ENCODE measurements at regions not wholly inside any gene's neighbourhood (a gene's known extent, or its start where the extent isn't known, plus 50 kb on each side); places are given as distances from the start of the nearest gene placed in this dataset.

DNA sequence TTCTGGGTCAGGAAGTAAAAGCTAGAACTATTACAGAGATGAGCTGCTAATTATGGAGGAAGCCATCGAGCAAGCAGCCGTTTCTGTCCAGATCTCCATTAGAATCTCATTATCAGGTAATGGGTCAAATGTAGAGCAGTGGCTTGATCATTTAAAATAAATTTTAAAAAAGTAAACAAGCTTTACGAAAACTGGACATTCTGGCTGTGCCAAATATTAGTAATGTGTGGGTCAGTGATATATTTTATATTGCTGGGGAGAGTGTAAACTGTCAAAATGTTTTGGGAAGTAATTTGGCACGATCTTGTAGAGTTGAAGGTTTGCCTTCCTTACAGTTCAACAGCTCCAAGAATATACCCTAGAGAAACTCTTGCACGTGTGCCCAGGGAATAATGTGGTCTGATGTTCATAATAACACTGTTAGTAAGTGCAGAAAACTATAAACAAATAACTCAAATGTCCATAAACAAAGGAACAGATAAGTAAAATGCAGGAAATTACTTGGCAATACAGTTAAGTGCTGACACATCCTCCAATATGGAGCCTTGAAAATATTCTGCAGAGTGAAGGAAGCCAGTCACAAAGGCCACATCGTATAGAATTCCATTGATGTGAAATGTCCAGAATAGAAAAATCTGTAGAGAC, 127.2 kb upstream of the UBL3 start:
- Histone ChIP-seq H3K9me3 (no peaks in the 10 kb centered on the region), H3K4me3 (no peak overlapping the region), H3K36me3 (no peaks in the 10 kb centered on the region), H3K27ac (peak overlapping the region; percentile 39 to 44), H3K27me3 (no peaks in the 10 kb centered on the region), H3K4me1 (no peaks in the 10 kb centered on the region)
- no peak for TF ChIP-seq POLR2A (IDR thresholded peaks at IDR 0.05)
- TF ChIP-seq, protein P1, sequence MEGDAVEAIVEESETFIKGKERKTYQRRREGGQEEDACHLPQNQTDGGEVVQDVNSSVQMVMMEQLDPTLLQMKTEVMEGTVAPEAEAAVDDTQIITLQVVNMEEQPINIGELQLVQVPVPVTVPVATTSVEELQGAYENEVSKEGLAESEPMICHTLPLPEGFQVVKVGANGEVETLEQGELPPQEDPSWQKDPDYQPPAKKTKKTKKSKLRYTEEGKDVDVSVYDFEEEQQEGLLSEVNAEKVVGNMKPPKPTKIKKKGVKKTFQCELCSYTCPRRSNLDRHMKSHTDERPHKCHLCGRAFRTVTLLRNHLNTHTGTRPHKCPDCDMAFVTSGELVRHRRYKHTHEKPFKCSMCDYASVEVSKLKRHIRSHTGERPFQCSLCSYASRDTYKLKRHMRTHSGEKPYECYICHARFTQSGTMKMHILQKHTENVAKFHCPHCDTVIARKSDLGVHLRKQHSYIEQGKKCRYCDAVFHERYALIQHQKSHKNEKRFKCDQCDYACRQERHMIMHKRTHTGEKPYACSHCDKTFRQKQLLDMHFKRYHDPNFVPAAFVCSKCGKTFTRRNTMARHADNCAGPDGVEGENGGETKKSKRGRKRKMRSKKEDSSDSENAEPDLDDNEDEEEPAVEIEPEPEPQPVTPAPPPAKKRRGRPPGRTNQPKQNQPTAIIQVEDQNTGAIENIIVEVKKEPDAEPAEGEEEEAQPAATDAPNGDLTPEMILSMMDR (IDR thresholded peaks at IDR 0.05), result no peak
- DNase-seq, result no peak
- intact Hi-C loops (cut with DNase I; ENCODE audit: low total_unique reads), result no loop called here

DNA sequence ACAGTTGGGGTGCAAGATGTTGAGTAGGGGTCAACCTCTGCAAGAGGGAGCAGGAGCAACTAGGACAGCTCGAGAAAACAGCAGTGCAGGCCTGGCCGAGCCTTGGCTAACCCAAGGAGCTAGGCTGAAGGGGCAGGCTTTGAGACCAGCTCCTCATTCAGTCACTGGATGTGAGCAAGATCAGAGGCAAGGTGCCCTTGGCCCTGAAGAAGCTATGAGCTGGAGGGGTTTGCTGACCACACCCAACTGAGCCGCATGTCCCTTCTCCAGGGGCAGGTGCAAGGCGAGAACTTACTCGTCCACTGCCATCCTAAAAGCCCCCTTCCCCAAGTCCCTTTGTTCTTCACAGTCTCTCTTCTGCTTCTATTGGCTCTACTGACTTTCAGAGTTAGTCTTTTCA, 126.1 kb upstream of the UBL3 start:
- Histone ChIP-seq H3K4me1 (no peaks in the 10 kb centered on the region), H3K9me3 (no peaks in the 10 kb centered on the region), H3K27me3 (no peaks in the 10 kb centered on the region), H3K36me3 (no peaks in the 10 kb centered on the region), H3K4me3 (no peak overlapping the region), H3K27ac (no peak overlapping the region)
- no peak for TF ChIP-seq POLR2A (IDR thresholded peaks at IDR 0.05)
- TF ChIP-seq, protein P1 (IDR thresholded peaks at IDR 0.05), result no peak
- DNase-seq, result no peak
- intact Hi-C loops (cut with DNase I; ENCODE audit: low total_unique reads), result no loop called here

DNA sequence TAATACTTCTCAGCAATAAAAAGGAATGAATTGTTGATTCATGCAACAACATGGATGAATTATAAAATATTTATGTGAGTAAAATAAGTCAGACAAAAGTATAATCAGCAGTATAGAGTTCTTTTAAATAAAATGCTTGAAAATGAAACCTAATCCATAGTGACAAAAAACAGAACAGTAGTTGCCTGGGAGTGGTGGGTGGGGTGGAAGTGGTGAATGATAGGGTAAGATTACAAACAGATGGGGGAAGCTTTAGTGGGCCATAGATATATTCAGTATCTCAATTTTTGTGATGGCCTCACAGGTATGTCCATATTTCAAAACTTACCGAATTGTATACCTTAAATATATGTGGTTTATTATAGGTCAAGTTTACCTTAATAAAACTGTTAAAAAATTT, 124.9 kb upstream of the UBL3 start:
- H3K9me3 ChIP-seq, result no peaks in the 10 kb centered on the region

DNA sequence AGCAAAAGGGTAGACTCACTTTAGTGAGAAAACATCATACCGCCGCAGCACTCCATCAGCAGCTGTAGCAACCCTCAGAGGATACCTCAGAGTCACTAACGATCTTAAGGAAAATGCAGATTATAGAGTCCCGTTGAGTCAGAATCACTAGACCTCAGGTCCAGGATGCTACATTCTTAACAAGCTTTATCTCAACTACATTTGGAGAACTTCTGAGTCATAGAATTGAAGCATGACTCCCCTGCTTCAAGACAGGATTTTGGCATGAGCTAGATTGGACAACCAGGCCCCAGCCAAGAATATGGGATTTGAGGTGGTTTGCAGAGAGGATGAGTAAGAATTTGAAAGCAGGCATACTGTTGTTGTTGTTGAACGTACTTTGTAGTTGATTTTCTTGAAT, 118.9 kb upstream of the UBL3 start:
- H3K4me1 ChIP-seq, result no peaks in the 10 kb centered on the region
- DNase-seq, result peak; percentile 45 to 63
- TF ChIP-seq, protein P1 (IDR thresholded peaks at IDR 0.05), result no peak
- no peak overlapping the region for H3K4me3 ChIP-seq
- no peaks in the 10 kb centered on the region for H3K36me3 ChIP-seq
- H3K9me3 ChIP-seq, result no peaks in the 10 kb centered on the region
- intact Hi-C loops (cut with DNase I; ENCODE audit: low total_unique reads), result no loop called here
- H3K27me3 ChIP-seq, result no peaks in the 10 kb centered on the region
- peak overlapping the region; percentile 53 to 58 for H3K27ac ChIP-seq

More for the DNA sequence above, 124.9 kb upstream of the UBL3 start:
- no peaks in the 10 kb centered on the region for H3K36me3 ChIP-seq
- no peak overlapping the region for H3K27ac ChIP-seq
- H3K4me1 ChIP-seq, result no peaks in the 10 kb centered on the region
- H3K27me3 ChIP-seq, result no peaks in the 10 kb centered on the region
- DNase-seq, result no peak
- intact Hi-C loops (cut with DNase I; ENCODE audit: low total_unique reads), result no loop called here
- TF ChIP-seq, protein P1 (IDR thresholded peaks at IDR 0.05), result no peak
- TF ChIP-seq POLR2A (IDR thresholded peaks at IDR 0.05), result no peak
- H3K4me3 ChIP-seq, result no peak overlapping the region

DNA sequence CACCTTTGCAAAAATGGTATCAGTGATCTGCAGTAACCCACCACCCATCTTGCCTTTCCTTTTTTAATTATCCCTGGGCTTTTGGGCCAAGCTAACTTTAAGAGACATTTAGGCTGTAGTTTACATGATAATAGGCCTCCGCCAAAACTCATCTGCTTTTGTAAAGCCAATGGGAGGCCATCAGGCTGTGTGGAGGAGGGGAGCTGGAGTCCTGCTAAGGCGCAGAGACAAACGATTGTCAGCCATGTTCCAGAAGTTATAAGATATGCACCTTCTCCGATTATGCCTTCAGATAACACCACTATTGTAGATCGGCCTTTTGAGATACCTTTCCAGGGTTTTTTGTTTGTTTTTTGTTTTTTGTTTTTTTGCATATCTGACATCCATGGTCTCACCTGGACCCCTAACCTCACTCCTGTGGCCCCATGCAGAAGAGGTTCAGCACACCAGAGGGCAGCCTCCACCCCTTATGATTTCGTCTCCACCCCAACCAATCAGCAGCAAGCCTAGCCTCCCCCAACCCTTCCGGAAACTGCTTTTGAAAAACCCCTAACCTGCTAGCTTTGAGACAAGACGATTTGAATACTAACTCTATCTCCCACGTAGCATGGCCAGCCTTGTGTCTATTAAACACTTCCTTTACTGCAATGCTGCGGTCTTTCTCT, 113.9 kb upstream of the UBL3 start:
- no peak for TF ChIP-seq POLR2A (IDR thresholded peaks at IDR 0.05)
- TF ChIP-seq, protein P1 (IDR thresholded peaks at IDR 0.05), result no peak
- Histone ChIP-seq H3K27me3 (no peaks in the 10 kb centered on the region), H3K4me1 (no peaks in the 10 kb centered on the region), H3K27ac (no peak overlapping the region), H3K36me3 (no peaks in the 10 kb centered on the region), H3K4me3 (no peak overlapping the region), H3K9me3 (no peaks in the 10 kb centered on the region)
- intact Hi-C loops (cut with DNase I; ENCODE audit: low total_unique reads), result no loop called here
- no peak for DNase-seq

All from uterus (tissue), 3 donors.